ENCODE measurements at regions not wholly inside any gene's neighbourhood (a gene's known extent, or its start where the extent isn't known, plus 50 kb on each side); places are given as distances from the start of the nearest gene placed in this dataset.

DNA sequence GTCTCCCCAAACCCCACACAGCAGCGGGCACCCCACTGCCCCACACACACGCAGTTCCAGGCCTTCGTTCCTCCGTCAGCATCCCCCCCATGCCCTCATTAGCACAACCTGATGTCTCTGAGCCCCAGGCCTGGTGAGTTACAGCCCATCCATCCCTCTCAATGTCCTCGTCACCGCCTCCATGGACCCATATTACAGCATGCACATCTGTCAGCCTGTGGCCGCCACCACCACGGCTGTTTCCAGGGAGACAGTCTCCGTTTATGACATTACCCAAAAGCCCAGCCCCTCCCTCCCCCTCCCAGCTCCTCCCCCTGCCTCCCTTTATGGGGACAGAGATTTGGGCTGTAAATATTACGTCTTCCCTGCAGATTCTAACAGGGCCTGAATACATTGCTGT lies 143.1 kb upstream of the LINGO1 start:
- TF ChIP-seq, protein P1, sequence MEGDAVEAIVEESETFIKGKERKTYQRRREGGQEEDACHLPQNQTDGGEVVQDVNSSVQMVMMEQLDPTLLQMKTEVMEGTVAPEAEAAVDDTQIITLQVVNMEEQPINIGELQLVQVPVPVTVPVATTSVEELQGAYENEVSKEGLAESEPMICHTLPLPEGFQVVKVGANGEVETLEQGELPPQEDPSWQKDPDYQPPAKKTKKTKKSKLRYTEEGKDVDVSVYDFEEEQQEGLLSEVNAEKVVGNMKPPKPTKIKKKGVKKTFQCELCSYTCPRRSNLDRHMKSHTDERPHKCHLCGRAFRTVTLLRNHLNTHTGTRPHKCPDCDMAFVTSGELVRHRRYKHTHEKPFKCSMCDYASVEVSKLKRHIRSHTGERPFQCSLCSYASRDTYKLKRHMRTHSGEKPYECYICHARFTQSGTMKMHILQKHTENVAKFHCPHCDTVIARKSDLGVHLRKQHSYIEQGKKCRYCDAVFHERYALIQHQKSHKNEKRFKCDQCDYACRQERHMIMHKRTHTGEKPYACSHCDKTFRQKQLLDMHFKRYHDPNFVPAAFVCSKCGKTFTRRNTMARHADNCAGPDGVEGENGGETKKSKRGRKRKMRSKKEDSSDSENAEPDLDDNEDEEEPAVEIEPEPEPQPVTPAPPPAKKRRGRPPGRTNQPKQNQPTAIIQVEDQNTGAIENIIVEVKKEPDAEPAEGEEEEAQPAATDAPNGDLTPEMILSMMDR (IDR thresholded peaks at IDR 0.05; ENCODE audit: low read length), result no peak
- no peak for TF ChIP-seq EZH2phosphoT487 (IDR thresholded peaks at IDR 0.05; ENCODE audit: low read length)

Measured in MM.1S (cell line).